ENCODE measurements at regions not wholly inside any gene's neighbourhood (a gene's known extent, or its start where the extent isn't known, plus 50 kb on each side); places are given as distances from the start of the nearest gene placed in this dataset.

DNA sequence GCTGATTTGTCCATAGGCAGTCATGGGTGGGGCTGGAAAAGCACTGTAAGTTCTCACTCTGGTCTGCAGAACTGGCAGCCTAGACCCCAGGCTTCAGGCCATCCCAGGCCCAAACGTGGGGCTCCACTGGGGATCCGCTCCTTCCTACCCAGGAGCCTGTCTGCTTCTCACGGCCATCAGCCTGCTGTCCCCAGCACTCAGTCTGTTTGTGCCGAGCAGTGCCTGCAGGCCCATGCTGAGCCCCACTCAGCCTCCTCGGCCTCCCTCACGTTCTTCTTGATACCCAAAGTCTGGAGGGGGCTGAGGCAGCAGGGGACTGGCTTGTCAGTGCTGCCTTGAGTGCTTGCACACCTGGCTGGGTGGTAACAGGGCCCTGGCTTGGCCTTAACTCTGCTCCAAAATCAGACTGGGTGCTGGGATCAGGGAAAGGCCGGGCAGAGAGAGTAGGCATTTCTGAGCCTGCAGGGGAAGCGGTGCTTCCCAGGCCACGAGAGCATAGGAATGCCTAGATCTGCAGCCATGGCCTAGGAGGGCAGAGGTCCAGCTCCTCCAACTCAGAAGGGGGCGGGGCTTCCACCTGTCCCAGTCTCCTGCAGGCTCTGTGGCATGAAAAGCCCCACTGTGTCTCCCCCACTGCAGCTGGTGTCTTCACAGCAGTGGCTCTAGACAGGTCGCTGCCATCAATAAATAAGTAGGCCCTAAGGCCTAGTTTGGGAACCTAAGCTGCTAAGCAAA lies 772.4 kb upstream of the FBXO33 start:
- Histone ChIP-seq H3K9me3 (ENCODE audit: control insufficient read depth in 2 of 2, insufficient read depth in 1 of 2, low read depth in 1 of 2, low read length in 1 of 2) (peaks cover 0 to 8% of the 10 kb centered on the region in 2 donors), H3K36me3 (ENCODE audit: control insufficient read depth in 3 of 3, insufficient read depth in 2 of 3, low read depth in 1 of 3, low read length in 3 of 3) (no peaks in the 10 kb centered on the region), H3K4me1 (ENCODE audit: control insufficient read depth in 3 of 3, insufficient read depth in 2 of 3, low read depth in 1 of 3, low read length in 2 of 3) (no peaks in the 10 kb centered on the region), H3K4me3 (ENCODE audit: low read depth in 1 of 3, low read length in 3 of 3) (no peak overlapping the region), H3K27me3 (ENCODE audit: control insufficient read depth in 3 of 3, insufficient read depth in 3 of 3, low read length in 3 of 3) (no peaks in the 10 kb centered on the region), H3K27ac (ENCODE audit: low read depth in 1 of 3, low read length in 2 of 3) (no peak overlapping the region)
- WGBS, 3 donors = 71 to 75% (median 74%) methylated on average over 11 of the region's 11 CpGs
- no peak for DNase-seq
- no peak for FAIRE-seq

GRCh38 chr14:40199101-40199500 lies 766.9 kb upstream of the FBXO33 start:
- no peaks in the 10 kb centered on the region for H3K4me1 ChIP-seq (ENCODE audit: control insufficient read depth in 3 of 3, insufficient read depth in 2 of 3, low read depth in 1 of 3, low read length in 2 of 3)
- peaks cover 0 to 5% of the 10 kb centered on the region in 2 donors for H3K9me3 ChIP-seq (ENCODE audit: control insufficient read depth in 2 of 2, insufficient read depth in 1 of 2, low read depth in 1 of 2, low read length in 1 of 2)
- no peaks in the 10 kb centered on the region for H3K27me3 ChIP-seq (ENCODE audit: control insufficient read depth in 3 of 3, insufficient read depth in 3 of 3, low read length in 3 of 3)
- DNase-seq = no peak
- FAIRE-seq = no peak
- H3K4me3 ChIP-seq (ENCODE audit: low read depth in 1 of 3, low read length in 3 of 3) = no peak overlapping the region
- no peak overlapping the region for H3K27ac ChIP-seq (ENCODE audit: low read depth in 1 of 3, low read length in 2 of 3)
- 68 to 85% (median 76%) methylated on average over 1 of the region's 1 CpG for WGBS, 3 donors
- no peaks in the 10 kb centered on the region for H3K36me3 ChIP-seq (ENCODE audit: control insufficient read depth in 3 of 3, insufficient read depth in 2 of 3, low read depth in 1 of 3, low read length in 3 of 3)

DNA sequence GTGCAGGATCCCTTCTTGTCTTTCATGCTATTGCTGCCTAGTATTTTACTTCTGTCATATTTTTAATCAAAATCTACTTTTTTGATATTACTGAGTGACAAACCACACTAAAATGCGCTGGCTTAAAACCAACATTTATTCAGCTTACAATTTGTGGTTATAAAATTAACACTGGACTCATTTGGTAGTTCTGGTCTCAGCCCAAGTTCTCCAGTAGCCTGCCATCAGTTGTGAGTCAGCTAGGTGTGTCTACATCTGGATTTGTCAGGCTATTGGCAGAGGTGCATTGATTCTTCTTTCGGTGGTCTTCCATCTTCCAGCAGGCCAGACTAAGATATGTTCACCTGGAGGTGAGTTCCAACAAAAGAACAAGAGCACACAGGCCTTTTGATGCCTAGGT lies 765.1 kb upstream of the FBXO33 start:
- FAIRE-seq (no peak), DNase-seq (no peak)
- no peak overlapping the region for H3K27ac ChIP-seq (ENCODE audit: low read depth in 1 of 3, low read length in 2 of 3)
- H3K27me3 ChIP-seq (ENCODE audit: control insufficient read depth in 3 of 3, insufficient read depth in 3 of 3, low read length in 3 of 3) = no peaks in the 10 kb centered on the region
- 78 to 85% (median 83%) methylated on average over 2 of the region's 2 CpGs for WGBS, 3 donors
- H3K9me3 ChIP-seq (ENCODE audit: control insufficient read depth in 2 of 2, insufficient read depth in 1 of 2, low read depth in 1 of 2, low read length in 1 of 2) = no peaks in the 10 kb centered on the region
- no peaks in the 10 kb centered on the region for H3K36me3 ChIP-seq (ENCODE audit: control insufficient read depth in 3 of 3, insufficient read depth in 2 of 3, low read depth in 1 of 3, low read length in 3 of 3)
- H3K4me1 ChIP-seq (ENCODE audit: control insufficient read depth in 3 of 3, insufficient read depth in 2 of 3, low read depth in 1 of 3, low read length in 2 of 3) = no peaks in the 10 kb centered on the region
- H3K4me3 ChIP-seq (ENCODE audit: low read depth in 1 of 3, low read length in 3 of 3) = no peak overlapping the region

- Histone ChIP-seq H3K27me3 (ENCODE audit: control insufficient read depth in 3 of 3, insufficient read depth in 3 of 3, low read length in 3 of 3) (no peaks in the 10 kb centered on the region), H3K27ac (ENCODE audit: low read depth in 1 of 3, low read length in 2 of 3) (no peak overlapping the region), H3K36me3 (ENCODE audit: control insufficient read depth in 3 of 3, insufficient read depth in 2 of 3, low read depth in 1 of 3, low read length in 3 of 3) (no peaks in the 10 kb centered on the region), H3K9me3 (ENCODE audit: control insufficient read depth in 2 of 2, insufficient read depth in 1 of 2, low read depth in 1 of 2, low read length in 1 of 2) (no peaks in the 10 kb centered on the region), H3K4me3 (ENCODE audit: low read depth in 1 of 3, low read length in 3 of 3) (no peak overlapping the region), H3K4me1 (ENCODE audit: control insufficient read depth in 3 of 3, insufficient read depth in 2 of 3, low read depth in 1 of 3, low read length in 2 of 3) (no peaks in the 10 kb centered on the region)
- no peak for FAIRE-seq
- WGBS, 3 donors = 56 to 62% (median 57%) methylated on average over 3 of the region's 3 CpGs
- no peak for DNase-seq
Measured at GRCh38 chr14:40188006-40188405, 755.8 kb upstream of the FBXO33 start.

GRCh38 chr14:40164083-40164482 lies 731.9 kb upstream of the FBXO33 start:
- Histone ChIP-seq H3K27me3 (ENCODE audit: control insufficient read depth in 3 of 3, insufficient read depth in 3 of 3, low read length in 3 of 3) (no peaks in the 10 kb centered on the region), H3K4me1 (ENCODE audit: control insufficient read depth in 3 of 3, insufficient read depth in 2 of 3, low read depth in 1 of 3, low read length in 2 of 3) (no peaks in the 10 kb centered on the region), H3K27ac (ENCODE audit: low read depth in 1 of 3, low read length in 2 of 3) (no peak overlapping the region), H3K36me3 (ENCODE audit: control insufficient read depth in 3 of 3, insufficient read depth in 2 of 3, low read depth in 1 of 3, low read length in 3 of 3) (no peaks in the 10 kb centered on the region), H3K9me3 (ENCODE audit: control insufficient read depth in 2 of 2, insufficient read depth in 1 of 2, low read depth in 1 of 2, low read length in 1 of 2) (peaks cover 0 to 15% of the 10 kb centered on the region in 2 donors), H3K4me3 (ENCODE audit: low read depth in 1 of 3, low read length in 3 of 3) (no peak overlapping the region)
- FAIRE-seq (no peak), DNase-seq (no peak)
- WGBS, 3 donors = 13 to 29% (median 22%) methylated on average over 5 of the region's 5 CpGs

DNA sequence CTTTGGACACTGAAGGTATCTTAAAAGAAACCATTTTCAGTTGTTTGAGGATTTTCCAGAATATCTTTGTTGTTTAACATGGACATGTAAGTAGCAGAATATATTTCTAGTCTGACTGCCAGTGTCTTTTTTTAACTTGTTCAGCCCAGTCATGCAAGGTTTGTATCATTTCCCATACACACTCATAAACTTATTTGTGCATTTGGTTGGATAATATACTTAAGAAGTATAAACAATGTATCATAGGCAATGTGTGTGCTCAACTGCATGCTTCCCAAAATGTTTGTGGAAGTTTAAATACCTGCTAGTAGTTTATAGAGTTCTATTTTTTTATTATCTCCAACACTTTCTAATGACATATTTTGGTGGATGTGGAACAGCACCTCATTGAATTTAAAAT lies 707.4 kb upstream of the FBXO33 start:
- H3K9me3 ChIP-seq (ENCODE audit: control insufficient read depth in 2 of 2, insufficient read depth in 1 of 2, low read depth in 1 of 2, low read length in 1 of 2) = no peaks in the 10 kb centered on the region
- no peak for DNase-seq
- H3K27ac ChIP-seq (ENCODE audit: low read depth in 1 of 3, low read length in 2 of 3) = no peak overlapping the region
- no peak overlapping the region for H3K4me3 ChIP-seq (ENCODE audit: low read depth in 1 of 3, low read length in 3 of 3)
- no peaks in the 10 kb centered on the region for H3K36me3 ChIP-seq (ENCODE audit: control insufficient read depth in 3 of 3, insufficient read depth in 2 of 3, low read depth in 1 of 3, low read length in 3 of 3)
- FAIRE-seq = no peak
- H3K27me3 ChIP-seq (ENCODE audit: control insufficient read depth in 3 of 3, insufficient read depth in 3 of 3, low read length in 3 of 3) = no peaks in the 10 kb centered on the region
- H3K4me1 ChIP-seq (ENCODE audit: control insufficient read depth in 3 of 3, insufficient read depth in 2 of 3, low read depth in 1 of 3, low read length in 2 of 3) = no peaks in the 10 kb centered on the region

DNA sequence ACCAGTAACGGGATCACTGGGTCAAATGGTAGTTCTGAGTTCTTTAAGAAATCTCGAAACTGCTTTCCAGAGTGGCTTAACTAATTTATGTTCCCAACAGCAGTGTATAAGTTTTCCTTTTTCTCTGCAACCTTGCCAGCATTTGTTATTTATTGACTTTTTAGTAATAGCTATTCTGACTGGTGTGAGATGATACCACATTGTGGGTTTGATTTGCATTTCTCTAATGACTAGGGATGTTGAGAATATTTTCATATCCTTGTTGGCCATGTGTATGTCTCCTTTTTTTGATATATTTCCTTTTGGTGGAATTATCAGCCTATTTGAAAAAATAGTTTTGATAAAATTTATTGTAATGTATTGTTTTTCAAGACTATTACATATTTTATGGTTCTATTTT lies 701.2 kb upstream of the FBXO33 start:
- FAIRE-seq (no peak), DNase-seq (no peak)
- H3K27ac ChIP-seq (ENCODE audit: low read depth in 1 of 3, low read length in 2 of 3) = no peak overlapping the region
- H3K4me1 ChIP-seq (ENCODE audit: control insufficient read depth in 3 of 3, insufficient read depth in 2 of 3, low read depth in 1 of 3, low read length in 2 of 3) = no peaks in the 10 kb centered on the region
- no peaks in the 10 kb centered on the region for H3K27me3 ChIP-seq (ENCODE audit: control insufficient read depth in 3 of 3, insufficient read depth in 3 of 3, low read length in 3 of 3)
- whole genome bisulfite sequencing, 3 donors = 85 to 93% (median 92%) methylated on average over 2 of the region's 2 CpGs
- H3K4me3 ChIP-seq (ENCODE audit: low read depth in 1 of 3, low read length in 3 of 3) = no peak overlapping the region
- no peaks in the 10 kb centered on the region for H3K36me3 ChIP-seq (ENCODE audit: control insufficient read depth in 3 of 3, insufficient read depth in 2 of 3, low read depth in 1 of 3, low read length in 3 of 3)
- no peaks in the 10 kb centered on the region for H3K9me3 ChIP-seq (ENCODE audit: control insufficient read depth in 2 of 2, insufficient read depth in 1 of 2, low read depth in 1 of 2, low read length in 1 of 2)

GRCh38 chr14:40129159-40129558 lies 696.9 kb upstream of the FBXO33 start:
- H3K4me1 ChIP-seq (ENCODE audit: control insufficient read depth in 3 of 3, insufficient read depth in 2 of 3, low read depth in 1 of 3, low read length in 2 of 3) = no peaks in the 10 kb centered on the region
- DNase-seq = no peak
- H3K27me3 ChIP-seq (ENCODE audit: control insufficient read depth in 3 of 3, insufficient read depth in 3 of 3, low read length in 3 of 3) = no peaks in the 10 kb centered on the region
- H3K9me3 ChIP-seq (ENCODE audit: control insufficient read depth in 2 of 2, insufficient read depth in 1 of 2, low read depth in 1 of 2, low read length in 1 of 2) = no peaks in the 10 kb centered on the region
- H3K27ac ChIP-seq (ENCODE audit: low read depth in 1 of 3, low read length in 2 of 3) = no peak overlapping the region
- H3K36me3 ChIP-seq (ENCODE audit: control insufficient read depth in 3 of 3, insufficient read depth in 2 of 3, low read depth in 1 of 3, low read length in 3 of 3) = no peaks in the 10 kb centered on the region
- no peak overlapping the region for H3K4me3 ChIP-seq (ENCODE audit: low read depth in 1 of 3, low read length in 3 of 3)
- FAIRE-seq = no peak

DNA sequence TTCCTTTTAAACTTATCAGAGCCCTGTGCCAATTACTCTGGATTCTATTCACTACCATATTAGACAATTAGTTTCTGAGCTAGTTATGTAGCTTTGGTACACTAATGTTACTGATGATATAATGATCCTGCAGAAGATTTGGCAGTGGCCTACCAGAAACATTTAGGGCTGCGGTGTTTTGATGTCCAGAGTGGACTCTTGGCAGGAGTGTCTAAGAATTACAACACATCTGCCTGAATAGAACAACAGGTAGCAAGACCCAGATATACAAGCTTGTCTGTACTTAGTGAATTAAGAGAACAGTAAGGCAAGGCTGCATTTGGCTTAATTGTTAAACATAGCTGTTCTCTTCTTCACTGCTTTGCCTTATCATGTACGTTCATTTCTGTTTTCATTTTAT lies 691.6 kb upstream of the FBXO33 start:
- H3K4me3 ChIP-seq (ENCODE audit: low read depth in 1 of 3, low read length in 3 of 3) = no peak overlapping the region
- no peak overlapping the region for H3K27ac ChIP-seq (ENCODE audit: low read depth in 1 of 3, low read length in 2 of 3)
- no peaks in the 10 kb centered on the region for H3K27me3 ChIP-seq (ENCODE audit: control insufficient read depth in 3 of 3, insufficient read depth in 3 of 3, low read length in 3 of 3)
- no peaks in the 10 kb centered on the region for H3K4me1 ChIP-seq (ENCODE audit: control insufficient read depth in 3 of 3, insufficient read depth in 2 of 3, low read depth in 1 of 3, low read length in 2 of 3)
- H3K9me3 ChIP-seq (ENCODE audit: control insufficient read depth in 2 of 2, insufficient read depth in 1 of 2, low read depth in 1 of 2, low read length in 1 of 2) = no peaks in the 10 kb centered on the region
- DNase-seq (no peak), FAIRE-seq (no peak)
- no peaks in the 10 kb centered on the region for H3K36me3 ChIP-seq (ENCODE audit: control insufficient read depth in 3 of 3, insufficient read depth in 2 of 3, low read depth in 1 of 3, low read length in 3 of 3)
- 77 to 84% (median 81%) methylated on average over 2 of the region's 2 CpGs for WGBS, 3 donors
